Vagina (tissue), 2 donors: ENCODE measurements at regions not wholly inside any gene's neighbourhood (a gene's known extent, or its start where the extent isn't known, plus 50 kb on each side); places are given as distances from the start of the nearest gene placed in this dataset.

Experiments used
- CTCF ChIP-seq, 3 experiments: fragments of 450-650 bp in 2 of 3; fragments of 200-600 bp in 1 of 3; sonication (generic) in 1 of 3; IDR thresholded peaks; one replicate each; pipeline ENCODE4 v1.5.1; 2017 to 2019; ENCODE audit warnings: antibody characterized with exemption in 3 of 3, mild to moderate bottlenecking in 2 of 3, moderate library complexity in 2 of 3
- POLR2A ChIP-seq, 2 donors: fragments of 450-650 bp; IDR thresholded peaks; one replicate each; pipeline ENCODE4 v1.6.1; 2017; ENCODE audit warnings: antibody characterized with exemption in 2 of 2, mild to moderate bottlenecking in 2 of 2, moderate library complexity in 2 of 2
- POLR2AphosphoS5 ChIP-seq, 2 donors: sonication (generic); formaldehyde crosslinking; IDR thresholded peaks; one replicate each; pipeline ENCODE4 v1.9.0; 2017; ENCODE audit warnings: antibody characterized with exemption in 2 of 2, mild to moderate bottlenecking in 2 of 2, low read depth in 1 of 2; ENCODE audit not compliant: insufficient read depth in 1 of 2

GRCh38 chr7:45325378-45325777, 167.8 kb downstream of the RAMP3 start:
- TF ChIP-seq CTCF (IDR thresholded peaks at IDR 0.05) (no peak), POLR2A (IDR thresholded peaks at IDR 0.05) (no peak), POLR2AphosphoS5 (IDR thresholded peaks at IDR 0.05; ENCODE audit: insufficient read depth in 1 of 2, low read depth in 1 of 2) (no peak)
